ENCODE measurements at regions not wholly inside any gene's neighbourhood (a gene's known extent, or its start where the extent isn't known, plus 50 kb on each side); places are given as distances from the start of the nearest gene placed in this dataset.

DNA sequence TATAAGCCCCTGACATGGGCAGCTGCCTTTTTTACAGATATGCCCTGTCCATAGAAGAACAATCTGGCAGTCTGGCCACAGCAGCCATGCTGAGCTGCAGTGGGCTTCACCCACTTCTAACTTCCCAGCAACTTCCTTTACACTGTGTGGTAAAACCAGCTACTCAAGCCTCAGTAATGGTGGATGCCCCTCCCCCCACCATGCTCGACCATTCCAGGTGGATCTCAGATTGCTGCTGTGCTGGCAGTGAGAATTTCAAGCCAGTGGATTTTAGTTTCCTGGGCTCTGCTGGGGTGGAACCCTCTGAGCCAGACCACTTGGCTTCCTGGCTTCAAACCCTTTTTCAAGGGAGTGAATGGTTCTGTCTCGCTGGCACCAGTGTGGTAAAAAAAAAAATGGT lies 355.9 kb upstream of the EDA2R start:
- TF ChIP-seq, protein P1, sequence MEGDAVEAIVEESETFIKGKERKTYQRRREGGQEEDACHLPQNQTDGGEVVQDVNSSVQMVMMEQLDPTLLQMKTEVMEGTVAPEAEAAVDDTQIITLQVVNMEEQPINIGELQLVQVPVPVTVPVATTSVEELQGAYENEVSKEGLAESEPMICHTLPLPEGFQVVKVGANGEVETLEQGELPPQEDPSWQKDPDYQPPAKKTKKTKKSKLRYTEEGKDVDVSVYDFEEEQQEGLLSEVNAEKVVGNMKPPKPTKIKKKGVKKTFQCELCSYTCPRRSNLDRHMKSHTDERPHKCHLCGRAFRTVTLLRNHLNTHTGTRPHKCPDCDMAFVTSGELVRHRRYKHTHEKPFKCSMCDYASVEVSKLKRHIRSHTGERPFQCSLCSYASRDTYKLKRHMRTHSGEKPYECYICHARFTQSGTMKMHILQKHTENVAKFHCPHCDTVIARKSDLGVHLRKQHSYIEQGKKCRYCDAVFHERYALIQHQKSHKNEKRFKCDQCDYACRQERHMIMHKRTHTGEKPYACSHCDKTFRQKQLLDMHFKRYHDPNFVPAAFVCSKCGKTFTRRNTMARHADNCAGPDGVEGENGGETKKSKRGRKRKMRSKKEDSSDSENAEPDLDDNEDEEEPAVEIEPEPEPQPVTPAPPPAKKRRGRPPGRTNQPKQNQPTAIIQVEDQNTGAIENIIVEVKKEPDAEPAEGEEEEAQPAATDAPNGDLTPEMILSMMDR (IDR thresholded peaks at IDR 0.05; ENCODE audit: insufficient read depth, low read depth, low read length): no peak
- no peak for TF ChIP-seq EZH2 (IDR thresholded peaks at IDR 0.05; ENCODE audit: insufficient read depth, low read length)

Measured in astrocyte (in vitro differentiated cells and primary cell).